GM23248 (cell line): ENCODE measurements at regions not wholly inside any gene's neighbourhood (a gene's known extent, or its start where the extent isn't known, plus 50 kb on each side); places are given as distances from the start of the nearest gene placed in this dataset.

Experiments used
- DNase-seq: peaks from one replicate; pipeline ENCODE4 v3.0.0-alpha.2; 2015
- H2AFZ ChIP-seq: fragments of 200-600 bp; sonication (generic); 2 replicates; pipeline ENCODE4 v1.6.1; 2016; ENCODE audit warnings: antibody characterized with exemption
- H3F3A ChIP-seq: fragments of 200-600 bp; sonication (generic); 2 replicates; pipeline ENCODE4 v1.6.1; 2016; ENCODE audit warnings: mild to moderate bottlenecking, antibody characterized with exemption, mixed run types; ENCODE audit not compliant: insufficient read depth
- H3K27ac ChIP-seq: fragments of 200-600 bp; sonication (generic); 2 replicates; pipeline ENCODE4 v1.5.1; 2016; ENCODE audit warnings: mild to moderate bottlenecking
- H3K27me3 ChIP-seq: fragments of 200-600 bp; sonication (generic); replicated peaks from 2 replicates; pipeline ENCODE4 v1.6.1; 2016; ENCODE audit warnings: mild to moderate bottlenecking; ENCODE audit not compliant: insufficient read depth
- H3K36me3 ChIP-seq: fragments of 200-600 bp; sonication (generic); 2 replicates; pipeline ENCODE4 v1.6.1; 2016; ENCODE audit warnings: low read depth, mild to moderate bottlenecking
- H3K4me1 ChIP-seq: fragments of 200-600 bp; sonication (generic); 2 replicates; pipeline ENCODE4 v1.6.1; 2016; ENCODE audit warnings: mild to moderate bottlenecking; ENCODE audit not compliant: insufficient read depth
- H3K4me2 ChIP-seq: fragments of 200-600 bp; sonication (generic); one replicate; pipeline ENCODE4 v1.6.1; 2016; ENCODE audit warnings: mild to moderate bottlenecking; ENCODE audit not compliant: unreplicated experiment
- H3K4me3 ChIP-seq: fragments of 200-600 bp; sonication (generic); 2 replicates; pipeline ENCODE4 v1.5.1; 2016; ENCODE audit warnings: mild to moderate bottlenecking
- H3K79me2 ChIP-seq: fragments of 200-600 bp; sonication (generic); 2 replicates; pipeline ENCODE4 v1.6.1; 2016; ENCODE audit warnings: mild to moderate bottlenecking; ENCODE audit not compliant: insufficient read depth
- H3K9ac ChIP-seq: fragments of 200-600 bp; sonication (generic); 2 replicates; pipeline ENCODE4 v1.6.1; 2016; ENCODE audit warnings: mild to moderate bottlenecking
- H3K9me2 ChIP-seq: fragments of 200-600 bp; sonication (generic); 2 replicates; pipeline ENCODE4 v1.6.1; 2016; ENCODE audit warnings: mixed run types, mild to moderate bottlenecking, moderate library complexity; ENCODE audit not compliant: insufficient read depth
- H3K9me3 ChIP-seq: fragments of 200-600 bp; sonication (generic); one replicate; pipeline ENCODE4 v1.6.1; 2017; ENCODE audit warnings: low read depth
- H4K20me1 ChIP-seq: fragments of 200-600 bp; sonication (generic); 2 replicates; pipeline ENCODE4 v1.6.0; 2016; ENCODE audit not compliant: insufficient read depth
- EZH2 ChIP-seq: fragments of 200-600 bp; sonication (generic); IDR thresholded peaks from 2 replicates; pipeline ENCODE4 v1.6.1; 2018; ENCODE audit warnings: antibody characterized with exemption, mild to moderate bottlenecking; ENCODE audit not compliant: insufficient read depth, poor library complexity, severe bottlenecking
- EZH2phosphoT487 ChIP-seq: fragments of 200-600 bp; sonication (generic); IDR thresholded peaks from 2 replicates; pipeline ENCODE4 v1.6.1; 2018; ENCODE audit warnings: antibody characterized with exemption, moderate library complexity, mild to moderate bottlenecking, low read depth; ENCODE audit not compliant: insufficient read depth
- WGBS, 2 experiments: methylation state at CpG; one replicate each; pipeline ENCODE4 v1.1.6; 2015 to 2017; ENCODE audit warnings: low lambda C conversion rate in 2 of 2, low coverage in 1 of 2; ENCODE audit errors: missing lambda C conversion rate in 2 of 2; 5-methylcytosine and 5-hydroxymethylcytosine counted together
- in situ Hi-C: fragments of 300-500 bp; cut with MboI; formaldehyde crosslinking; loops from 2 replicates; pipeline ENCODE4 v1.15.0; 2020

GRCh38 chr9:17859228-17859627 lies 280.4 kb downstream of the SH3GL2 start:
- WGBS, 2 experiments = 4 to 8% methylated on average over 3 of the region's 3 CpGs
- in situ Hi-C loops = no loop called here
- H3K79me2 ChIP-seq = no peaks in the 10 kb centered on the region

GRCh38 chr9:17859987-17860386 lies 281.1 kb downstream of the SH3GL2 start:
- no peak for DNase-seq
- in situ Hi-C loops = no loop called here
- H3K79me2 ChIP-seq = no peaks in the 10 kb centered on the region
- no peak overlapping the region for H3K27ac ChIP-seq
- 47 to 54% methylated on average over 4 of the region's 4 CpGs for WGBS, 2 experiments
- no peak overlapping the region for H2AFZ ChIP-seq
- no peaks in the 10 kb centered on the region for H3F3A ChIP-seq
- TF ChIP-seq EZH2 = no peak
- TF ChIP-seq EZH2phosphoT487 = no peak
- H3K9ac ChIP-seq = no peak overlapping the region
- H3K27me3 ChIP-seq = no peaks in the 10 kb centered on the region
- no peaks in the 10 kb centered on the region for H3K36me3 ChIP-seq
- no peak overlapping the region for H3K4me3 ChIP-seq
- no peaks in the 10 kb centered on the region for H3K9me2 ChIP-seq
- no peaks in the 10 kb centered on the region for H3K4me1 ChIP-seq
- no peaks in the 10 kb centered on the region for H4K20me1 ChIP-seq
- H3K4me2 ChIP-seq = no peak overlapping the region
- H3K9me3 ChIP-seq = no peaks in the 10 kb centered on the region

More at GRCh38 chr9:17859228-17859627, 280.4 kb downstream of the SH3GL2 start:
- Histone ChIP-seq H3K9me3 (no peaks in the 10 kb centered on the region), H3K9ac (no peak overlapping the region), H3F3A (no peaks in the 10 kb centered on the region), H3K4me2 (no peak overlapping the region), H3K36me3 (no peaks in the 10 kb centered on the region), H3K27me3 (no peaks in the 10 kb centered on the region), H3K27ac (no peak overlapping the region), H4K20me1 (no peaks in the 10 kb centered on the region), H3K9me2 (no peaks in the 10 kb centered on the region), H3K4me3 (no peak overlapping the region), H2AFZ (no peak overlapping the region), H3K4me1 (no peaks in the 10 kb centered on the region)
- TF ChIP-seq EZH2phosphoT487 (no peak), EZH2 (no peak)
- DNase-seq = no peak

GRCh38 chr9:17862101-17862500 lies 283.2 kb downstream of the SH3GL2 start:
- no peak overlapping the region for H3K27ac ChIP-seq
- no peaks in the 10 kb centered on the region for H3K9me3 ChIP-seq
- no peaks in the 10 kb centered on the region for H3K4me1 ChIP-seq
- no peaks in the 10 kb centered on the region for H3K36me3 ChIP-seq
- H3F3A ChIP-seq = no peaks in the 10 kb centered on the region
- H3K4me3 ChIP-seq = no peak overlapping the region
- no peaks in the 10 kb centered on the region for H4K20me1 ChIP-seq
- in situ Hi-C loops = no loop called here
- TF ChIP-seq EZH2phosphoT487 (no peak), EZH2 (no peak)
- no peak for DNase-seq
- no peaks in the 10 kb centered on the region for H3K79me2 ChIP-seq
- no peak overlapping the region for H3K4me2 ChIP-seq
- 0% methylated on average over 4 of the region's 4 CpGs for WGBS, 2 experiments
- no peak overlapping the region for H3K9ac ChIP-seq
- H3K9me2 ChIP-seq = no peaks in the 10 kb centered on the region
- no peak overlapping the region for H2AFZ ChIP-seq
- H3K27me3 ChIP-seq = peaks cover 8% of the 10 kb centered on the region; the same call in 1 of the 2 replicates

GRCh38 chr9:17862629-17863028 lies 283.8 kb downstream of the SH3GL2 start:
- no peak for DNase-seq
- in situ Hi-C loops = no loop called here
- Histone ChIP-seq H3K27me3 (peaks cover 8% of the 10 kb centered on the region; the same call in 1 of the 2 replicates), H3K9me3 (no peaks in the 10 kb centered on the region), H3K4me1 (no peaks in the 10 kb centered on the region), H2AFZ (no peak overlapping the region), H4K20me1 (no peaks in the 10 kb centered on the region), H3K79me2 (no peaks in the 10 kb centered on the region), H3K9me2 (no peaks in the 10 kb centered on the region), H3F3A (no peaks in the 10 kb centered on the region), H3K4me3 (no peak overlapping the region), H3K4me2 (no peak overlapping the region), H3K27ac (no peak overlapping the region), H3K36me3 (no peaks in the 10 kb centered on the region), H3K9ac (no peak overlapping the region)
- WGBS, 2 experiments = 62 to 66% methylated on average over 4 of the region's 4 CpGs
- TF ChIP-seq EZH2 (no peak), EZH2phosphoT487 (no peak)
